H1 (cell line): ENCODE measurements at regions not wholly inside any gene's neighbourhood (a gene's known extent, or its start where the extent isn't known, plus 50 kb on each side); places are given as distances from the start of the nearest gene placed in this dataset.
A peak's percentile ranks its signal among the peaks of the same experiment; 100 is the strongest.

Source experiments
- CTCF ChIA-PET: fragments of 300-600 bp; sonication (Branson Sonifier 250); formaldehyde crosslinking; loops from one replicate; lab custom pipeline; 2021; ENCODE audit not compliant: partially characterized antibody; lab: Charles Lee
- POLR2A ChIA-PET: fragments of 300-600 bp; sonication (Branson Sonifier 250); formaldehyde crosslinking; loops from one replicate; lab custom pipeline; 2021; ENCODE audit warnings: inconsistent platforms; ENCODE audit not compliant: partially characterized antibody; lab: Charles Lee
- DNase-seq, 2 experiments: peaks; one replicate each; pipeline versions ENCODE4 v3.0.0 to v3.0.0-alpha.2; 2010 to 2022; ENCODE audit warnings: low spot score in 2 of 2, low read depth in 1 of 2, mixed read lengths in 1 of 2
- FAIRE-seq: peaks from 2 replicates; lab custom pipeline; 2011; peaks lifted over from hg19 to GRCh38; lab: Jason Lieb, UNC
- H2AFZ ChIP-seq: 2 replicates; pipeline ENCODE4 v1.8.1; 2012; ENCODE audit warnings: low read length, inconsistent platforms
- H2AK5ac ChIP-seq: 2 replicates; pipeline ENCODE4 v1.6.1; 2013; ENCODE audit warnings: low read depth, low read length
- H2BK120ac ChIP-seq: replicated peaks from 2 replicates; pipeline ENCODE3; 2013; ENCODE audit warnings: low read depth, low read length, inconsistent platforms
- H2BK12ac ChIP-seq: 2 replicates; pipeline ENCODE4 v1.6.1; 2013; ENCODE audit warnings: low read depth, low read length
- H2BK15ac ChIP-seq: 2 replicates; pipeline ENCODE4 v1.6.1; 2013; ENCODE audit warnings: low read length
- H2BK20ac ChIP-seq: 2 replicates; pipeline ENCODE4 v1.6.1; 2013; ENCODE audit warnings: low read length
- H2BK5ac ChIP-seq: 2 replicates; pipeline ENCODE4 v1.6.1; 2013; ENCODE audit warnings: low read depth, low read length
- H3K14ac ChIP-seq: 2 replicates; pipeline ENCODE4 v1.6.1; 2013; ENCODE audit warnings: inconsistent platforms; ENCODE audit not compliant: insufficient read length
- H3K18ac ChIP-seq: 2 replicates; pipeline ENCODE4 v1.6.1; 2013; ENCODE audit warnings: low read length; ENCODE audit errors: extremely low read depth
- H3K23ac ChIP-seq: 2 replicates; pipeline ENCODE4 v1.6.1; 2013; ENCODE audit warnings: inconsistent platforms; ENCODE audit not compliant: insufficient read length
- H3K23me2 ChIP-seq: 2 replicates; pipeline ENCODE4 v1.6.1; 2013; ENCODE audit warnings: low read depth, low read length
- H3K27ac ChIP-seq: 2 replicates; pipeline ENCODE4 v1.6.1; 2011; ENCODE audit warnings: low read depth, low read length, inconsistent platforms
- H3K27me3 ChIP-seq, 4 experiments: replicated peaks in 1 of 4; 1 replicate in 1 of 4; 2 replicates in 3 of 4; pipeline versions ENCODE4 v1.6.1 to v1.8.1; 2011 to 2013; ENCODE audit warnings: low read length in 3 of 4, mild to moderate bottlenecking in 3 of 4, inconsistent platforms in 2 of 4, mixed read lengths in 2 of 4, moderate library complexity in 1 of 4; ENCODE audit not compliant: control insufficient read depth in 3 of 4, insufficient read depth in 3 of 4; ENCODE audit errors: extremely low read depth in 1 of 4
- H3K36me3 ChIP-seq, 4 experiments: 2 replicates each; pipeline versions ENCODE4 v1.6.1 to v1.8.1; 2011 to 2013; ENCODE audit warnings: mild to moderate bottlenecking in 4 of 4, low read length in 3 of 4, moderate library complexity in 2 of 4, control low read depth in 1 of 4, inconsistent platforms in 1 of 4; ENCODE audit not compliant: insufficient read depth in 4 of 4, control insufficient read depth in 2 of 4
- H3K4ac ChIP-seq: replicated peaks from 2 replicates; pipeline ENCODE3; 2013; ENCODE audit warnings: low read length, low read depth, mixed read lengths, inconsistent platforms; ENCODE audit not compliant: insufficient read length
- H3K4me1 ChIP-seq, 4 experiments: replicated peaks in 1 of 4; 1 replicate in 1 of 4; 2 replicates in 3 of 4; pipeline versions ENCODE4 v1.6.1 to v1.8.1; 2011 to 2013; ENCODE audit warnings: low read length in 3 of 4, inconsistent platforms in 2 of 4, mixed read lengths in 1 of 4; ENCODE audit not compliant: insufficient read depth in 4 of 4, control insufficient read depth in 3 of 4
- H3K4me2 ChIP-seq, 2 experiments: 2 replicates each; pipeline versions ENCODE4 v1.6.1 to v1.8.1; 2011 to 2013; ENCODE audit warnings: low read depth in 2 of 2, low read length in 2 of 2, control low read depth in 1 of 2, inconsistent platforms in 1 of 2, mild to moderate bottlenecking in 1 of 2; ENCODE audit not compliant: insufficient read depth in 1 of 2
- H3K4me3 ChIP-seq, 4 experiments: fragments of 200-600, 300-600 bp in 1 of 4; sonication (generic), shearing (Covaris generic), sonication (Bioruptor Twin) in 1 of 4; 2 replicates each; pipeline versions ENCODE4 v1.5.1 to v1.8.1; 2011 to 2016; ENCODE audit warnings: low read length in 4 of 4, low read depth in 3 of 4, control low read depth in 2 of 4, inconsistent platforms in 2 of 4, mild to moderate bottlenecking in 2 of 4, mixed read lengths in 1 of 4, moderate library complexity in 1 of 4; ENCODE audit not compliant: insufficient read depth in 2 of 4; ENCODE audit errors: extremely low read depth in 1 of 4
- H3K56ac ChIP-seq: replicated peaks from 2 replicates; pipeline ENCODE3; 2013; ENCODE audit warnings: low read depth, mild to moderate bottlenecking, mixed read lengths, low read length, inconsistent platforms; ENCODE audit not compliant: insufficient read length
- H3K79me1 ChIP-seq: 2 replicates; pipeline ENCODE4 v1.6.1; 2013; ENCODE audit warnings: low read depth, low read length, control low read depth
- H3K79me2 ChIP-seq, 2 experiments: 2 replicates each; pipeline versions ENCODE4 v1.6.1 to v1.8.1; 2012 to 2013; ENCODE audit warnings: low read length in 2 of 2, mild to moderate bottlenecking in 2 of 2, inconsistent platforms in 1 of 2; ENCODE audit not compliant: insufficient read depth in 2 of 2, control insufficient read depth in 1 of 2
- H3K9ac ChIP-seq, 4 experiments: replicated peaks in 1 of 4; 1 replicate in 1 of 4; 2 replicates in 3 of 4; pipeline versions ENCODE4 v1.6.1 to v1.8.1; 2011 to 2013; ENCODE audit warnings: low read depth in 3 of 4, low read length in 3 of 4, control low read depth in 2 of 4, mild to moderate bottlenecking in 2 of 4, moderate library complexity in 2 of 4, inconsistent platforms in 1 of 4; ENCODE audit errors: extremely low read depth in 1 of 4
- H3K9me3 ChIP-seq, 2 experiments: 2 replicates each; pipeline versions ENCODE4 v1.6.1 to v1.8.1; 2012 to 2013; ENCODE audit warnings: mild to moderate bottlenecking in 2 of 2, moderate library complexity in 2 of 2, control low read depth in 1 of 2, inconsistent platforms in 1 of 2, low read depth in 1 of 2, low read length in 1 of 2, mixed read lengths in 1 of 2; ENCODE audit not compliant: insufficient read depth in 2 of 2
- H4K20me1 ChIP-seq, 2 experiments: replicated peaks in 1 of 2; 2 replicates each; pipeline versions ENCODE3 to v1.8.1; 2011 to 2013; ENCODE audit warnings: inconsistent platforms in 2 of 2, low read length in 2 of 2, mild to moderate bottlenecking in 1 of 2; ENCODE audit not compliant: insufficient read depth in 2 of 2, control insufficient read depth in 1 of 2
- H4K5ac ChIP-seq: 2 replicates; pipeline ENCODE4 v1.6.1; 2013; ENCODE audit warnings: low read length, low read depth, mixed read lengths, inconsistent platforms; ENCODE audit not compliant: insufficient read length
- H4K8ac ChIP-seq: 2 replicates; pipeline ENCODE4 v1.8.0; 2013; ENCODE audit warnings: mild to moderate bottlenecking, moderate library complexity, low read length, inconsistent platforms; ENCODE audit not compliant: insufficient read depth; ENCODE audit errors: extremely low read depth
- H4K91ac ChIP-seq: replicated peaks from 2 replicates; pipeline ENCODE3; 2013; ENCODE audit warnings: low read length, mixed read lengths, inconsistent platforms; ENCODE audit not compliant: insufficient read length
- ATF2 ChIP-seq: IDR thresholded peaks from 2 replicates; pipeline ENCODE4 v1.6.1; 2012; ENCODE audit warnings: low read length, inconsistent platforms
- BACH1 ChIP-seq: IDR thresholded peaks from 2 replicates; pipeline ENCODE4 v1.6.1; 2012; ENCODE audit warnings: low read length, improper control_type of control experiment
- KDM5A ChIP-seq: fragments of 200-600 bp; IDR thresholded peaks from 2 replicates; pipeline ENCODE4 v1.7.1; 2012; ENCODE audit warnings: mild to moderate bottlenecking, low read length, inconsistent platforms, mixed read lengths
- RBBP5 ChIP-seq: IDR thresholded peaks from 2 replicates; pipeline ENCODE4 v1.7.1; 2012; ENCODE audit warnings: low read depth, mild to moderate bottlenecking, inconsistent platforms, low read length, moderate library complexity, borderline replicate concordance
- RFX5 ChIP-seq: IDR thresholded peaks from 2 replicates; pipeline ENCODE4 v1.6.1; 2011; ENCODE audit warnings: low read depth, low read length, improper control_type of control experiment, borderline replicate concordance
- WGBS, 2 experiments: shearing (Covaris generic) in 1 of 2; methylation state at CpG; one replicate each; pipeline versions ENCODE4 v1.1.6 to v1.1.7; 2013 to 2015; ENCODE audit warnings: low lambda C conversion rate in 2 of 2, mixed read lengths in 2 of 2, inconsistent platforms in 1 of 2, low coverage in 1 of 2, missing lambda C conversion rate in 1 of 2; ENCODE audit not compliant: insufficient replicate concordance in 2 of 2, insufficient coverage in 1 of 2, insufficient read length in 1 of 2; ENCODE audit errors: extremely low coverage in 1 of 2, missing lambda C conversion rate in 1 of 2; 5-methylcytosine and 5-hydroxymethylcytosine counted together

- Histone ChIP-seq H3K23me2 (no peaks in the 10 kb centered on the region), H3K56ac (no peak overlapping the region), H4K91ac (no peak overlapping the region), H4K5ac (no peak overlapping the region), H2BK20ac (no peak overlapping the region), H3K4me2 (no peak overlapping the region), H3K9ac (no peak overlapping the region), H3K23ac (no peak overlapping the region), H2BK5ac (no peak overlapping the region), H4K8ac (no peak overlapping the region), H2AK5ac (no peak overlapping the region), H2BK120ac (no peak overlapping the region), H4K20me1 (no peaks in the 10 kb centered on the region), H3K27me3 (no peaks in the 10 kb centered on the region), H2BK15ac (no peak overlapping the region), H3K4me1 (peaks cover 0 to 2% (median 0%) of the 10 kb centered on the region in 4 experiments; a peak in 2 of 7 replicates), H3K9me3 (no peaks in the 10 kb centered on the region), H3K4me3 (no peak overlapping the region), H3K18ac (no peak overlapping the region), H2AFZ (peak overlapping the region; percentile 76; the same call in 1 of the 2 replicates), H3K14ac (no peak overlapping the region), H2BK12ac (no peak overlapping the region), H3K79me2 (no peaks in the 10 kb centered on the region), H3K79me1 (no peaks in the 10 kb centered on the region), H3K4ac (no peak overlapping the region), H3K27ac (no peak overlapping the region), H3K36me3 (no peaks in the 10 kb centered on the region)
- 86% methylated on average over 3 of the region's 3 CpGs; no CpG with 5 or more reads in 1 of the 2 experiments for WGBS, 2 experiments
- no peak for DNase-seq
- no peak for FAIRE-seq
- CTCF ChIA-PET = interaction anchor here (0.5 kb wide), 1 partner anchor 485 kb away, joined by 4 read pairs; no protein-coding TSS in a partner anchor
- TF ChIP-seq ATF2 (no peak), RBBP5 (no peak), RFX5 (no peak), BACH1 (no peak), KDM5A (no peak)
- POLR2A ChIA-PET = no interaction called here
Observed at GRCh38 chr7:84651876-84652275, 457.3 kb upstream of the SEMA3A start.
